ENCODE measurements at regions not wholly inside any gene's neighbourhood (a gene's known extent, or its start where the extent isn't known, plus 50 kb on each side); places are given as distances from the start of the nearest gene placed in this dataset.

DNA sequence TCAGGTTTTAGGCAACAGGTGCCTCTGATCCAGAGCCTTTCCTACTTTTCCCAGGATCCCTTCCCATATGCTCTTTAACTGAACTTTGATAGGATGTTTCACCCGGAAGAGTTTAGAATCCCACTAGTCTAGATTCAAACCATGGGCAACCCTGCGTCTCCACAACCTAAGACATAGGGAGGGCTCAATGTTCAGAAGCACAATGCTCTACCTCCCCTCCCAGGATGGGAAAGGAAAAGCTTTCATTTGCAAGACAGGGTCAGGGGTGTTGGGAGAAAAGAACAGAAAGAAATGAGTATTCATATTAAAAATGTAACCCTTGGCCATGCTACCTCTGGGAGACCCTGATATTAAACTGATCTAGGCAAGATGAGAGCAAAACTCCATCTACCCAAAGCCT is 230.4 kb downstream of the MREG start:
- intact Hi-C loops (cut with micrococcal nuclease), result no loop called here
- DNase-seq, result no peak
- no TSS peak for BruUV-seq (replicated peaks)

DNA sequence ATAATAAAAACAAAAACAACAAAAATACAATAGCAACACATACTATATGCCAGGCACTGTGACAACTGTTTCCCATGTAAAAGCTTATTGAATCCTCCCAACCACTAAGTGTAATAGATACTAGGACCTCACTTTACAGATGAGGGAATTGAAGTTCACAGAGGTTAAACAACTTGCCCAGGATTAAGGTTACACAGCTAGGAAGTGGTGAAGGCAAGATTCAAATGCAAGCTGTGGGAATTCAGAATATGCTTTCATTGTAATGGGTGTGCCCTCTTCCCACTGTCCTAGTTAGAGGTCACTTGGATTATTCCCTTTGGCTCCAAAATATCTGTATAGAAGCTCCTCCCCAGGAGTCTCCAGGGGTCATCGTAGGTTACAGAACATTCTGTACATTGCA is 231.1 kb downstream of the MREG start:
- no peak overlapping the region for H3K27ac ChIP-seq (ENCODE audit: low read length)
- no peaks in the 10 kb centered on the region for H3F3A ChIP-seq (ENCODE audit: low read length, unreplicated experiment)
- no peak overlapping the region for H3K4me3 ChIP-seq (ENCODE audit: low read length)
- H3K9me3 ChIP-seq (ENCODE audit: low read length), result no peaks in the 10 kb centered on the region
- H3K4me1 ChIP-seq (ENCODE audit: insufficient read depth, low read length), result no peaks in the 10 kb centered on the region
- no peaks in the 10 kb centered on the region for H3K79me2 ChIP-seq (ENCODE audit: low read length)
- no peaks in the 10 kb centered on the region for H3K36me3 ChIP-seq (ENCODE audit: low read depth, low read length)
- intact Hi-C loops (cut with micrococcal nuclease), result no loop called here
- H3K9ac ChIP-seq (ENCODE audit: low read length), result no peak overlapping the region
- ATAC-seq (no peak), DNase-seq (no peak)
- CTCF ChIA-PET, result no interaction called here
- H2AFZ ChIP-seq (ENCODE audit: low read length), result no peak overlapping the region
- TF ChIP-seq, protein P1, sequence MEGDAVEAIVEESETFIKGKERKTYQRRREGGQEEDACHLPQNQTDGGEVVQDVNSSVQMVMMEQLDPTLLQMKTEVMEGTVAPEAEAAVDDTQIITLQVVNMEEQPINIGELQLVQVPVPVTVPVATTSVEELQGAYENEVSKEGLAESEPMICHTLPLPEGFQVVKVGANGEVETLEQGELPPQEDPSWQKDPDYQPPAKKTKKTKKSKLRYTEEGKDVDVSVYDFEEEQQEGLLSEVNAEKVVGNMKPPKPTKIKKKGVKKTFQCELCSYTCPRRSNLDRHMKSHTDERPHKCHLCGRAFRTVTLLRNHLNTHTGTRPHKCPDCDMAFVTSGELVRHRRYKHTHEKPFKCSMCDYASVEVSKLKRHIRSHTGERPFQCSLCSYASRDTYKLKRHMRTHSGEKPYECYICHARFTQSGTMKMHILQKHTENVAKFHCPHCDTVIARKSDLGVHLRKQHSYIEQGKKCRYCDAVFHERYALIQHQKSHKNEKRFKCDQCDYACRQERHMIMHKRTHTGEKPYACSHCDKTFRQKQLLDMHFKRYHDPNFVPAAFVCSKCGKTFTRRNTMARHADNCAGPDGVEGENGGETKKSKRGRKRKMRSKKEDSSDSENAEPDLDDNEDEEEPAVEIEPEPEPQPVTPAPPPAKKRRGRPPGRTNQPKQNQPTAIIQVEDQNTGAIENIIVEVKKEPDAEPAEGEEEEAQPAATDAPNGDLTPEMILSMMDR (conservative IDR thresholded peaks at IDR 0.05; ENCODE audit: low read depth, low read length), result no peak
- TF ChIP-seq EZH2 (IDR thresholded peaks at IDR 0.05; ENCODE audit: low read length, unreplicated experiment) (no peak), EZH2phosphoT487 (IDR thresholded peaks at IDR 0.05; ENCODE audit: borderline replicate concordance, low read length) (no peak)
- no peaks in the 10 kb centered on the region for H3K27me3 ChIP-seq (ENCODE audit: low read length)
- H3K9me2 ChIP-seq (replicated peaks; ENCODE audit: low read length), result no peaks in the 10 kb centered on the region
- no TSS peak for BruUV-seq (replicated peaks)
- H3K4me2 ChIP-seq (ENCODE audit: low read length), result no peak overlapping the region
- POLR2A ChIA-PET (ENCODE audit: unreplicated experiment), result no interaction called here
- H4K20me1 ChIP-seq (ENCODE audit: low read length), result no peaks in the 10 kb centered on the region

More for the DNA sequence above, 230.4 kb downstream of the MREG start:
- TF ChIP-seq, protein P1 (conservative IDR thresholded peaks at IDR 0.05; ENCODE audit: low read depth, low read length), result no peak
- no peak for TF ChIP-seq EZH2 (IDR thresholded peaks at IDR 0.05; ENCODE audit: low read length, unreplicated experiment)
- TF ChIP-seq EZH2phosphoT487 (IDR thresholded peaks at IDR 0.05; ENCODE audit: borderline replicate concordance, low read length), result no peak
- Histone ChIP-seq H2AFZ (ENCODE audit: low read length) (no peak overlapping the region), H3F3A (ENCODE audit: low read length, unreplicated experiment) (no peaks in the 10 kb centered on the region), H4K20me1 (ENCODE audit: low read length) (no peaks in the 10 kb centered on the region), H3K9me2 (replicated peaks; ENCODE audit: low read length) (no peaks in the 10 kb centered on the region), H3K27ac (ENCODE audit: low read length) (no peak overlapping the region), H3K4me2 (ENCODE audit: low read length) (no peak overlapping the region), H3K4me1 (ENCODE audit: insufficient read depth, low read length) (no peaks in the 10 kb centered on the region), H3K4me3 (ENCODE audit: low read length) (no peak overlapping the region), H3K36me3 (ENCODE audit: low read depth, low read length) (no peaks in the 10 kb centered on the region), H3K9ac (ENCODE audit: low read length) (no peak overlapping the region), H3K79me2 (ENCODE audit: low read length) (no peaks in the 10 kb centered on the region), H3K27me3 (ENCODE audit: low read length) (no peaks in the 10 kb centered on the region), H3K9me3 (ENCODE audit: low read length) (no peaks in the 10 kb centered on the region)
- POLR2A ChIA-PET (ENCODE audit: unreplicated experiment), result no interaction called here
- CTCF ChIA-PET, result no interaction called here
- no peak for ATAC-seq

DNA sequence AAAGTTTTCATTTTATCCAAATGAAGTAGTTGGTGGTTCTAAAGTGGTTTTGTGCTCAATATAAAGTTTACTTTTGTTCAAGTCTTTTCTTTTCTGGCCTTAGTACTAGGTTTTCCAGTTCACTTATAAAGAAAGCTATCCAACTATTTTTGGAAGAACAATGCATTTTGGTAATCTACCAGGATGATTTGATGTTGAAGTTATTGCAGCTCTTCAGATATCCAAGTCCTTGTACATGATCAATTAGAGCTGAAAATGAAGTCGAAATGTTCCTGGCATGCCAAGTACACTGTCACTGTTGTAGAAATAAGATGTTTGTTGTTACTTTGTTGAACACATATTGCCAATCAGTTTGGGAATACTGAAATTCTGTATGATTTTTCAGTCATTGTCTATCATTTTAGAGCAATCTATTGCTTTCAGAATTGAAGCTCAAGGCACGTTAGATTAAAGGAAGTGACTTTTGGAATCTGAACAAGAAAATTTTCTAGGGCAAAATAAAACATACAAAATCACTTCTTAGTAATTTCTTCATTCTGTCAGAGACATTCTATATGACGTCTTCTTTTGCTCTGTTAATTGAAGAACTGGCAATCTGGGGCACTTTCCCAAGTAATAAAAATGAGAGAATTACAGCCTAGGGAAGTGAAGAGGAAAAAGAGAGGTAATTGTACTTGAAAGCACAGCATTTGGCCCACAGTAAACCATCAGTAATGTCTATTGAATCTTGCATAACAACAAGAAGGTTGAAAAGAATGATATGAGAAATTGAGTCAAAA is 232.3 kb downstream of the MREG start:
- CTCF ChIA-PET, result no interaction called here
- no peaks in the 10 kb centered on the region for H3K27me3 ChIP-seq (ENCODE audit: low read length)
- H3K4me2 ChIP-seq (ENCODE audit: low read length), result no peak overlapping the region
- no peaks in the 10 kb centered on the region for H3F3A ChIP-seq (ENCODE audit: low read length, unreplicated experiment)
- H3K9ac ChIP-seq (ENCODE audit: low read length), result no peak overlapping the region
- no peak overlapping the region for H3K4me3 ChIP-seq (ENCODE audit: low read length)
- ATAC-seq (no peak), DNase-seq (no peak)
- H3K4me1 ChIP-seq (ENCODE audit: insufficient read depth, low read length), result no peaks in the 10 kb centered on the region
- H3K36me3 ChIP-seq (ENCODE audit: low read depth, low read length), result no peaks in the 10 kb centered on the region
- intact Hi-C loops (cut with micrococcal nuclease), result no loop called here
- H2AFZ ChIP-seq (ENCODE audit: low read length), result no peak overlapping the region
- no peaks in the 10 kb centered on the region for H3K9me3 ChIP-seq (ENCODE audit: low read length)
- TF ChIP-seq EZH2phosphoT487 (IDR thresholded peaks at IDR 0.05; ENCODE audit: borderline replicate concordance, low read length) (no peak), EZH2 (IDR thresholded peaks at IDR 0.05; ENCODE audit: low read length, unreplicated experiment) (no peak)
- TF ChIP-seq, protein P1 (conservative IDR thresholded peaks at IDR 0.05; ENCODE audit: low read depth, low read length), result no peak
- no peaks in the 10 kb centered on the region for H4K20me1 ChIP-seq (ENCODE audit: low read length)
- BruUV-seq (replicated peaks), result no TSS peak
- H3K27ac ChIP-seq (ENCODE audit: low read length), result no peak overlapping the region
- POLR2A ChIA-PET (ENCODE audit: unreplicated experiment), result no interaction called here
- no peaks in the 10 kb centered on the region for H3K79me2 ChIP-seq (ENCODE audit: low read length)
- no peaks in the 10 kb centered on the region for H3K9me2 ChIP-seq (replicated peaks; ENCODE audit: low read length)
